Transverse colon (tissue), 4 donors: ENCODE measurements at regions not wholly inside any gene's neighbourhood (a gene's known extent, or its start where the extent isn't known, plus 50 kb on each side); places are given as distances from the start of the nearest gene placed in this dataset.
A peak's percentile ranks its signal among the peaks of the same experiment; 100 is the strongest.

Experiments used
- DNase-seq: peaks from one replicate; pipeline ENCODE4 v3.0.0-alpha.2; 2019
- H3K27ac ChIP-seq, 4 donors: fragments of 200-600 bp; sonication (generic); 2 replicates each; pipeline ENCODE4 v1.5.1; 2016 to 2018; ENCODE audit warnings: inconsistent platforms in 4 of 4
- H3K27me3 ChIP-seq: fragments of 200-600 bp; sonication (generic); 2 replicates; pipeline ENCODE4 v1.5.1; 2017; ENCODE audit warnings: inconsistent platforms
- H3K36me3 ChIP-seq, 4 donors: fragments of 200-600 bp; sonication (generic); 2 replicates each; pipeline ENCODE4 v1.5.1; 2017 to 2019; ENCODE audit warnings: inconsistent platforms in 4 of 4
- H3K4me1 ChIP-seq, 4 donors: fragments of 200-600 bp; sonication (generic); 2 replicates each; pipeline ENCODE4 v1.5.1; 2017 to 2020; ENCODE audit warnings: inconsistent platforms in 4 of 4
- H3K4me3 ChIP-seq, 4 donors: fragments of 200-600 bp; sonication (generic); 1 replicate in 1 of 4; 2 replicates in 3 of 4; pipeline versions ENCODE4 v1.5.1 to v1.6.1; 2017 to 2019; ENCODE audit warnings: inconsistent platforms in 4 of 4
- H3K9me3 ChIP-seq, 2 donors: fragments of 200-600 bp; sonication (generic); 2 replicates each; pipeline ENCODE4 v1.5.1; 2017 to 2019; ENCODE audit warnings: inconsistent platforms in 2 of 2
- CTCF ChIP-seq, 5 experiments: fragments of 200-600 bp in 3 of 5; fragments of 450-650 bp in 2 of 5; sonication (generic) in 3 of 5; IDR thresholded peaks; 1 replicate in 2 of 5; 2 replicates in 3 of 5; pipeline ENCODE4 v1.5.1; 2016 to 2017; ENCODE audit warnings: antibody characterized with exemption in 5 of 5, inconsistent platforms in 3 of 5, mild to moderate bottlenecking in 2 of 5, moderate library complexity in 1 of 5
- EP300 ChIP-seq: sonication (generic); formaldehyde crosslinking; IDR thresholded peaks from one replicate; pipeline ENCODE4 v1.6.1; 2017; ENCODE audit warnings: antibody characterized with exemption, low read depth
- POLR2A ChIP-seq: fragments of 450-650 bp; IDR thresholded peaks from one replicate; pipeline ENCODE4 v1.6.1; 2016; ENCODE audit warnings: antibody characterized with exemption, mild to moderate bottlenecking, moderate library complexity
- POLR2AphosphoS5 ChIP-seq, 3 donors: sonication (generic); formaldehyde crosslinking; IDR thresholded peaks; one replicate each; pipeline ENCODE4 v1.6.1; 2016; ENCODE audit warnings: antibody characterized with exemption in 3 of 3
- WGBS, 2 donors: methylation state at CpG; one replicate each; pipeline ENCODE4 v1.1.5; 2018; ENCODE audit warnings: low coverage in 1 of 2; 5-methylcytosine and 5-hydroxymethylcytosine counted together
- in situ Hi-C, 4 donors: fragments of 200-750 bp; cut with MboI; loops; one replicate each; pipeline versions ENCODE4 v1.15.0 to v1.15.1; 2017; ENCODE audit warnings: low sequenced_read_pairs in 3 of 4, low pct_ligation_motif_present in 1 of 4, low pct_unique_long_range_greater_than_20kb in 1 of 4
- intact Hi-C: fragments of 100-400 bp; cut with DNase I; formaldehyde crosslinking; loops from one replicate; pipeline ENCODE4 v1.15.1; 2023; ENCODE audit warnings: low total_unique reads

GRCh38 chr4:156154978-156155377, 201.3 kb upstream of the CTSO start:
- in situ Hi-C loops = no loop called here
- no peak overlapping the region for H3K27ac ChIP-seq
- no peak for DNase-seq
- 74 to 91% methylated on average over 4 of the region's 4 CpGs for WGBS, 2 donors
- intact Hi-C loops = no loop called here
- no peak for TF ChIP-seq EP300
- TF ChIP-seq POLR2AphosphoS5 (IDR thresholded peaks at IDR 0.05) = no peak
- no peak for TF ChIP-seq POLR2A
- TF ChIP-seq CTCF (IDR thresholded peaks at IDR 0.05) = no peak
- H3K27me3 ChIP-seq = no peaks in the 10 kb centered on the region
- H3K4me3 ChIP-seq = no peak overlapping the region
- H3K9me3 ChIP-seq = no peaks in the 10 kb centered on the region
- H3K4me1 ChIP-seq = no peaks in the 10 kb centered on the region
- H3K36me3 ChIP-seq = no peaks in the 10 kb centered on the region

GRCh38 chr4:156146571-156146970, 192.9 kb upstream of the CTSO start:
- H3K36me3 ChIP-seq = no peaks in the 10 kb centered on the region
- peaks cover 0 to 3% (median 0%) of the 10 kb centered on the region in 4 donors for H3K4me1 ChIP-seq
- WGBS, 2 donors = 50 to 63% methylated on average over 2 of the region's 2 CpGs
- in situ Hi-C loops = no loop called here
- no peaks in the 10 kb centered on the region for H3K27me3 ChIP-seq
- intact Hi-C loops = no loop called here
- H3K27ac ChIP-seq = peak overlapping the region in 2 of 4 donors; percentile 1 to 5
- no peaks in the 10 kb centered on the region for H3K9me3 ChIP-seq
- TF ChIP-seq POLR2A (no peak), POLR2AphosphoS5 (IDR thresholded peaks at IDR 0.05) (no peak), CTCF (IDR thresholded peaks at IDR 0.05) (no peak), EP300 (no peak)
- DNase-seq = no peak
- H3K4me3 ChIP-seq = no peak overlapping the region

- H3K4me1 ChIP-seq = peaks cover 0 to 3% (median 0%) of the 10 kb centered on the region in 4 donors
- H3K9me3 ChIP-seq = no peaks in the 10 kb centered on the region
- H3K27ac ChIP-seq = peak overlapping the region in 3 of 4 donors; percentile 6 to 46 (median 44)
- TF ChIP-seq CTCF (IDR thresholded peaks at IDR 0.05) = no peak
- TF ChIP-seq POLR2A = no peak
- no peak for TF ChIP-seq EP300
- no peak for TF ChIP-seq POLR2AphosphoS5 (IDR thresholded peaks at IDR 0.05)
- DNase-seq = no peak
- in situ Hi-C loops (no loop called here), intact Hi-C loops (no loop called here)
- 78 to 85% methylated on average over 2 to 3 of the region's 3 CpGs for WGBS, 2 donors
- no peak overlapping the region for H3K4me3 ChIP-seq
- no peaks in the 10 kb centered on the region for H3K27me3 ChIP-seq
- H3K36me3 ChIP-seq = no peaks in the 10 kb centered on the region
Observed at GRCh38 chr4:156144961-156145360, 191.3 kb upstream of the CTSO start.

GRCh38 chr4:156138781-156139280, 185.2 kb upstream of the CTSO start:
- no peak overlapping the region for H3K27ac ChIP-seq
- H3K27me3 ChIP-seq = no peaks in the 10 kb centered on the region
- H3K36me3 ChIP-seq = no peaks in the 10 kb centered on the region
- TF ChIP-seq POLR2A (no peak), CTCF (IDR thresholded peaks at IDR 0.05) (no peak), POLR2AphosphoS5 (IDR thresholded peaks at IDR 0.05) (no peak), EP300 (no peak)
- H3K4me1 ChIP-seq = peaks cover 0 to 6% (median 2%) of the 10 kb centered on the region in 4 donors
- WGBS, 2 donors = 73 to 82% methylated on average over 9 of the region's 9 CpGs
- no peak for DNase-seq
- intact Hi-C loops (no loop called here), in situ Hi-C loops (no loop called here)
- H3K4me3 ChIP-seq = no peak overlapping the region
- H3K9me3 ChIP-seq = no peaks in the 10 kb centered on the region
